HG03442 (cell line): ENCODE measurements at regions not wholly inside any gene's neighbourhood (a gene's known extent, or its start where the extent isn't known, plus 50 kb on each side); places are given as distances from the start of the nearest gene placed in this dataset.

Experiments
- ATAC-seq: cut with Tn5 transposase; IDR thresholded peaks from one replicate; pipeline ENCODE4 v1.9.1; 2021; ENCODE audit warnings: mild to moderate bottlenecking, moderate library complexity; ENCODE audit not compliant: unreplicated experiment

DNA sequence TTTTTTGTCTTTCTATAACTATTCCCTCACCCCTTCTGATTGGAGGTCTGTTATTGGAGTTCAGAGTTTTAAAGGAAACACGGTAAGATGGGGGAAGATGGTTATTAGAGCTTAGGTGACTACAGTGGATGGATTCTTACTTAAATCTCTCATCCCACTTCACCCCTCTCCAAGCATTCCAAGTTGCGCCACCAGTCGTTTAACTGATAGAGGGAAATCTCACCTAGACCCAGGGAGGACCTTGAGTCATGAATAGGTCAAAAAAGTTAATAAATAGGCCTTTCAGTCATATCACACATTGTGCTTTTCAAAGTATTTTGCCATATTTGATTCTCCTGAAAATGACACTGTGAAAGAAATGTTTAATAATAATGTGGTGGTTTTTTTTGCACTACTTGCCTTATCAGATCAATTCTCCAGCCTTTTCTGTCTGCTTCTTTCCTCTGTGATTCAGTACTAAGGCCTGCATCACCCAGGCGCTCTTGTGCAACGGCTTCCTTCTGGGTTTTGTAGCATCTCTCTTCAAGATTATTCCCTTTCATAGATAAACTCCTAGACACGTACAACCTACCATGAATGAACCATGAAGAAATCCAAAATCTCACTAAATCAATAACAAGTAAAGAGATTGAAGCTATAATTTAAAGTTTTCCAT lies 100.4 kb upstream of the TGFBR2 start:
- no peak for ATAC-seq

- ATAC-seq, result no peak
Measured at GRCh38 chr3:30508339-30508738, 98.1 kb upstream of the TGFBR2 start.

- no peak for ATAC-seq
Measured at GRCh38 chr3:30510596-30510995, 95.8 kb upstream of the TGFBR2 start.

DNA sequence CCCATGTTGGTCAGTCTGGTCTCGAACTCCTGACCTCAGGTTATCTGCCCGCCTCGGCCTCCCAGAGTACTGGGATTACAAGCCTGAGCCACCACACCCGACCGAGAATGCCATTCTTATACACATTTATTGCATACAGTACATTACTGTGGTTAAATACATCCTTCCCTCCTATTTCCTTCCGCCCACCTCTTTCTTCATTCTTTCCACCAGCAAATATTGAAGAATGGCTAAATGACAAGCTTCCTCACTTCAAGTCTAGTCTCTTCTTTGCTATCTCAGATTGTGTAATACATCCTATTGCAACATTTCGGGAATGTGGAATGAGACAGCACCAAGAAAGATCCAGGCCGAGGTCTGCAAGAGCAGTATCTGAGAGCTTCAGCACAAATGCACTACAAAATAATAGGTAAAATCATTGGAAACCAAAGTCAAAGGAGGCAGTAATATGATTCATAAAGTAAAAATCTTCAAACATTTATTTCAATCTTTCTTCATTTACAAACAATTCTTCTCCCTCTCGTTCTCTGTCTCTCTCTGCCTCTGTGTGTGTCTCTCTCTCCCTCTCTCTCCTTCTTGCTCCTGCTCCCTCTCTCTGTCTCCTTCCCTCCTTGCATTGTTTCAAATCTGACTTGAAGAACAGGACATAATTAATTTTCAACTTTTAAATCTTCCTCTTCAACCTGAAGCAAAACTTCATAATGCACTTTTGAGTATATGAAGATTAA lies 94.7 kb upstream of the TGFBR2 start:
- no peak for ATAC-seq

DNA sequence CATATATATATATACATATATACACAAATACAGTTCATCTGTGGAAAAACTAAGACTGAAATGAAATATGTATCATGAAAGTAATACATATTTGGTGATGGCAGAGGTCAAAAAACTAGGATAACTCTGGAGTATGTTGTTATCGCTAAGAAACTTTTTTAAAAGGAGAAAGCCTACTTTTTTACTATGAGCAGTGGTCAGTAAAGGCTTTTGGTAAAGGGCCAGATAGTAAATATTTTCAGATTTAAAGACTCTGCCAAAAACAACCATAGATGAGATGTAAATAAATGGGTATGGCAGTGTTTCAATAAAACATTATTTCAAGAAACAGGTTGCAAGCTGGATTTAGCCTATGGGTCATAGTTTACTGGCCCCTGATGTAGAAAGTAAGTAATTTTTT lies 93.8 kb upstream of the TGFBR2 start:
- no peak for ATAC-seq

GRCh38 chr3:30513374-30514152 lies 92.8 kb upstream of the TGFBR2 start:
- ATAC-seq, result no peak

DNA sequence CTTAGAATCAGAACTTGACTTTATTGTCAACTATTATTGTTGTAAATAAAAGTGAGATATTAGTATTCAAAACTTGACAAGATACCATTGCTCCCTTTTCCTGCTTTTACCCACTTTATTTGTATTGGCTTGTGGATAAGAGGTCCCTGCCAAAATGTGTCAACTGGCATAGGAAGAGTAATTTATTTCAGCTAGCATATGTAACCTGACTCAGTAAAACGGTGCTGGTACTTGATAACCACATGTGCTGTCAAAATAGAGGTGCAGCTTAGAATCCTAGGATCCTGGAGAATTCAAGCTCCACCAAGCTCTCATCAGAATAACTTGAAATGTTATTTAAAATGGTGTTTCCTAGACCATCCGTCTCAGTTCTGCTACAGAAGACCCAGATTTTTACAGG lies 90.2 kb upstream of the TGFBR2 start:
- no peak for ATAC-seq

DNA sequence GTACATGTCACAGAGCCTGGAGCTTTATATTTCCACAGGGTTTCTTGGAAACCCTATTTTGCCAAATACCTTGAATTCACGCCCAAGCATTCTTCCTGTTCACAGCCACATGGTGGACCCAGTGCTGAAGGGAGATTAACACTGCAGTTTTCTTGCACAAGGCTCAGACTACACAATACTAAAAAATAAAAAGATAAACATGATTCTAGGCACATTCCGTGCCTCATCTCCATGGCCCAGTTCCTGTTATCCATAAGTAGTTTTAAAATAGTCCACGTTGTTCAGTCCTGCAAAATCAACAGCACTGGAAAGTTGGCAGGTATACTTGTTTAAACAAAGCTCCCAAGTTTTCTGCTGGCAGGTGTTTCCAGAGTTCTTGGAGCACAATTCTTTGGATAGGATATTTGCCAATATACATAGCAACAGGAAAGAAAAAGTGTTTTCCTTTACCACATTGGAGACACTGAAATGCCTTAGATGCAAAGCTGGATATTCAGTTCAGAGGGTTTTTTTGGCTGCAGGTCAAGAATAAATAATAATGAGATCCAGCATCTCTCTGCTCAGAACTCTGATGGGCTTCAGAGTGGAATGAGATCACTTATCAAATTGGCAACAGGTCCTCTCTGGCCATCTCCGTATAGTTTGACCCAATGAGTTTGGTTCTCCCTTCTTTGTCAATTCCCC lies 88.1 kb upstream of the TGFBR2 start:
- no peak for ATAC-seq

- ATAC-seq, result no peak
Measured at GRCh38 chr3:30518872-30519271, 87.5 kb upstream of the TGFBR2 start.

DNA sequence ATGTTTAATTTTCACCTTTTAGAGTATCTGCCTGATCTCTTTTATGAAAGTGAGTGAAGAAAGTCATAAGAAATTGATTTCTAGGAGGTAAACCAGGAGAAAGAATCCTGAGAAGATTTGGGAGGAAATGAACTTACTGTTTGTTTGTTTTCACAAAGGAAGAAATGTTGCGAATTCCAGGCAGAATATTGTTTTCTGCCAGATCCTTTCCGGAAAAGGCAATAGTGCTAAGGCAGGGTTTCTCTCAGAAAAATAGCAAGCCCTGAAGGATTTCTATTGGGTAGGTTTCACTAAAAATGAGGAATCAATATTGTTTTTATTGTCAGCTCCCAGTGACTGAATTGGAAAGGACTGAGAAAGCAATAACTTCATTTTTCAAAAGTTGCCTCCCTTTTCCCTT lies 85.7 kb upstream of the TGFBR2 start:
- ATAC-seq, result no peak

DNA sequence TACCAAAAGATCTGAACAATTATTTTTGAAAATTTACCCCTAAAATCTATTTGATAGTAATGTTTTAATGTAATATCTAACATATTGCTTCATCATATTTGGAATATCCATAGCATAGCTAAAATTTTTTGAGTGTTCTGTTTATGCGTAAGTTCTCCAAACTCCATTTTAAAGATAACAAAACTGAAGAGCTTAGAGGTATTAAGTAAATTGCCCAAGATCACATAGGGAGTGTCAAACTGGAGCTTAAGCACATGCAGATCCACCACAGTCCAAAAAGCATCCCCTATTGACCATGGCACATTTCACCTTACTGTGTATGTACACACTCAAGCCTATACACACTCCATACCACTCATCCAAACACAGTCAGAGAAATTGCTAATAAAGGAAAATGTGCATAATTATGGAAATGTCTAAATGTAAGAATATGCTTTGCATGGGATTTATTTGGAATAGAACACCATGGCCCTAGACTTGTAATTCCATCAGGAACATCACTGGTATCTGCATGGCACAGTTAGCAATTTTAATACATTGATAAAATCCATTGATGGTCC lies 85.2 kb upstream of the TGFBR2 start:
- no peak for ATAC-seq

DNA sequence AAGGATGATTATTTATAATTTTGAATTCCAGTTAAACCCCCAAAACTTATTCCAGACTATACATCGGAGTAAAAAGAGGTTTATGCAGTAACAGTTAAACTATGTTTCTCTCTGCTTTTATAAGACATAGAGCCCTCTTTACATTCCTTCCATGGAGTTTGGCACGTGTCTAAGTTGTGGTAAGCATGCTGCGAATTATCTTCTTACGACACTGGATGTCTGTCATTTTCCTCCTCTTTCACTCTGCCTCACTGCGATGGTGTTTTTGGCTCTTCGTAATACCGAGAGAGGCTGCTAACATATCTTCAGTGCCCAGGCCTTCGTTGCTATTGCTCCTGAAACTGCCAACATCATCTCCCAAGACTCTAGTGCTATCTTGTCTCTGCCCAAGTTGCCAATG lies 83.9 kb upstream of the TGFBR2 start:
- no peak for ATAC-seq

- ATAC-seq, result no peak
Measured at GRCh38 chr3:30523366-30523765, 83.0 kb upstream of the TGFBR2 start.

GRCh38 chr3:30524357-30525040 lies 81.9 kb upstream of the TGFBR2 start:
- ATAC-seq, result no peak

DNA sequence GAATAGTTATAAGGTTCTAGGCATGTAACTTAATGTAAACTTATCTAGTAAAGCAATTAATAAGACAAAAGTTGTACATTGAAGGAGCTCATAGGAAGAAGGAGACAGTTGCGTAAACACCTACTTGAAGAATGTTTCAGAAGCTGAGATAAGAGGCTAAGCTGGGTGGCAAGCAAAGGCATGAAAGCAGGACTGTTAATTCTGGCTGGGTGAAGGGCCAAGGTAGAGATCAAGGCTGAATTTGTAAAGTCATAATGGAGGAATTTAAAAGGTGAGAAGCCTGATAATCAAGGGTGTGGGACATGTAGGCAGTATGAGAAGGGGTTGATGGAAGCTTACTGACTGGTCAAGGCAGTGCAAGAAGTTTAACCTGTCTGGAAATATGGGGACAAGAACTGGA lies 80.4 kb upstream of the TGFBR2 start:
- ATAC-seq, result no peak

GRCh38 chr3:30527186-30527585 lies 79.2 kb upstream of the TGFBR2 start:
- no peak for ATAC-seq

DNA sequence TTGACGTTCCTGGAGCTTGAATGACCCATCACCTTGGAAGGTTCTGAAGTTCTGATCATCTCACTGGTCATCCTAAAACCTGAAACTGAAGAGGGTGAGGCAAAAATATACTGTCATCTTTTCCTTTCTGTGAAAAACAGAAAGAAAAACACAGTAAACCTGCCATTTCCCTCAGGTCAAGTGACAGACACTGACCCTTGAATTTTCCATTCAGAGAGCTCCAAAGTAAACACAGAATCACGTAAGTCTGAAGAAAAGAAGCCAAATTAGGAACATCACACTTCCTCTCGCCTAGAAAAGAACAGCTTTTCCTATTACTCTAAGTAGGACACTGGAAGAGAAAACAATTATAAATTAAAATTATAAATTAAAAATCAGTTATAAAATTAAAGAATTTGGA lies 78.7 kb upstream of the TGFBR2 start:
- no peak for ATAC-seq

GRCh38 chr3:30530084-30530483 lies 76.3 kb upstream of the TGFBR2 start:
- no peak for ATAC-seq

- ATAC-seq, result no peak
Measured at GRCh38 chr3:30531017-30531570, 75.3 kb upstream of the TGFBR2 start.

DNA sequence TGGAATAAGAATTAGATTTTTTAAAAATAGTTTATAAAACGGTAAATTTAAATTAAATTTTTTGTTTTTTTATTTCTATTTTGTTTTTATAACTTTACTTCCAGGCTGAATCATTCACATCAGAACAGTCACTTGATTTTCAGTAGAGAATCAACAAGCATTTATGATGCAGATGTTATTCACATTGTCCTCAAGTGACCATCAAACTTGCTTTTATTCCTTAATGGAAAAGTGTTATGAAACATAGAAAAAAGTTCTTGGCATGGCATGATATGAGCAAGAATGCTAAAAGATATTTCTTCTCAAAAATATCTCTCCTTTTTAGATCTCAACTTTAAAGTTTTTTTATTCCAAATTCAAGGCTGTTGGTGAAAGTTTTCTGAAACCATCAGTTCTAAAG lies 70.9 kb upstream of the TGFBR2 start:
- ATAC-seq, result no peak
